SH-SY5Y (cell line): ENCODE measurements at regions not wholly inside any gene's neighbourhood (a gene's known extent, or its start where the extent isn't known, plus 50 kb on each side); places are given as distances from the start of the nearest gene placed in this dataset.

Source experiments
- GATA2 ChIP-seq: IDR thresholded peaks from 2 replicates; pipeline ENCODE4 v1.6.1; 2011; ENCODE audit warnings: mild to moderate bottlenecking, low read depth, low read length
- GATA3 ChIP-seq: IDR thresholded peaks from 2 replicates; pipeline ENCODE4 v1.6.1; 2011; ENCODE audit warnings: low read depth, mild to moderate bottlenecking, low read length, moderate library complexity

GRCh38 chr6:164750128-164750527, 559.3 kb downstream of the C6orf118 start:
- no peak for TF ChIP-seq GATA3
- TF ChIP-seq GATA2: no peak
